Heart left ventricle (tissue), 13 donors: ENCODE measurements at regions not wholly inside any gene's neighbourhood (a gene's known extent, or its start where the extent isn't known, plus 50 kb on each side); places are given as distances from the start of the nearest gene placed in this dataset.

Source experiments
- POLR2A ChIP-seq, 2 donors: fragments of 450-650 bp; IDR thresholded peaks; one replicate each; pipeline ENCODE4 v1.6.1; 2017; ENCODE audit warnings: antibody characterized with exemption in 2 of 2, mild to moderate bottlenecking in 2 of 2, moderate library complexity in 2 of 2
- TF ChIP-seq, protein P1 (sequence below), 12 donors: fragments of 200-600 bp; sonication (generic) in 4 of 12; IDR thresholded peaks; one replicate each; pipeline versions ENCODE4 v1.5.0 to v1.8.0; 2018 to 2022; ENCODE audit warnings: antibody characterized with exemption in 12 of 12, mild to moderate bottlenecking in 5 of 12
- donor health status: ischemic (EF 13 %, LVEDD 7.1; RV severe dilation, severe dysfunction).
- donor health status: DM: no; HTN: yes; CAD: no.
- donor health status: DM: no; HTN: no; CAD: no.
- donor health status: ischemic (EF 25% LVEDD 6.9; RV normal size, moderate dysfunction).
- donor health status: ischemic (EF 25% LVEDD 5.7; RV mildly dilated, moderate dysfunction).
- donor health status: ischemic (EF 35%, LVEDD 5.7; RV mildly dilated, moderate dysfunction).
- donor health status: nonischemic (EF 11% LVEDD 7.7; RV severe dilation, severe dysfunction).
- donor health status: DM: yes; HTN: yes; CAD: no.
- donor health status: PGD.
- donor health status: ischemic (EF 29% LVEDD 5.4; RV normal size, mild dysfunction).
- donor health status: nonischemic (EF 23%, LVEDD 6.1; RV moderate dilation, normal function).

DNA sequence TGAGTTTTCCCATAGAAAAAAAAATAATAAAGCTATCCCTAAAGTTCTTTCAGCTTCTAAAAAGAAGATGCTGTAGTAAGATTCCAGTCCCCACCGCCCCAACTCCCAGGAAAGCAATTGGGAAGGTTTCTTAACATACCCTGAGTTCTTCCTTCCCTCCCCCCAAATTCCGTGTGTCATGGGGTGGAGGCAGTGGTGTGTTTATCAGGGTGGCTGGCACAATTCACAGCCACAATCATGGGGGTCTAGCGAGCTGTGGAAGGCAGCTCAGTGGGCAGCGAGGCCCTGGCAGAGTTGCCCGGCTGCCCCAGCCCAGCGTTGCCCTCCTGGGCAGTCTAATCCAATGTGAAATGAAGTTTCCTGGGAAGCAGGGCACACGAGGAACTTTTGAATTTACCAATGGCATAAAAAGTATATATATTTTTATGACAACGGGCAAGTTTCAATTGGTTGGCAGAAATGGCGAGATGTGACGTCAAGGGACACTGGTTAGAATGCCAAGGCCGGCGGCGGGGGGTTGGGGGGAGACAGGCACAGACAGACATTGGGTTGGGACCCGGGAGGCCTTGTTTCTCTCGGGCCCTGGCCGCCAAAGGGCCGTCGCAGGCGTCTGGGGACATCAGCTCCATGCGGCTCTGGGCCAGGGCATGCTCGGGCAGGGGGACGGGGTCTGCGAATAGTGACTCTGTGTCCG, 80.7 kb upstream of the PPARA start:
- TF ChIP-seq, protein P1, sequence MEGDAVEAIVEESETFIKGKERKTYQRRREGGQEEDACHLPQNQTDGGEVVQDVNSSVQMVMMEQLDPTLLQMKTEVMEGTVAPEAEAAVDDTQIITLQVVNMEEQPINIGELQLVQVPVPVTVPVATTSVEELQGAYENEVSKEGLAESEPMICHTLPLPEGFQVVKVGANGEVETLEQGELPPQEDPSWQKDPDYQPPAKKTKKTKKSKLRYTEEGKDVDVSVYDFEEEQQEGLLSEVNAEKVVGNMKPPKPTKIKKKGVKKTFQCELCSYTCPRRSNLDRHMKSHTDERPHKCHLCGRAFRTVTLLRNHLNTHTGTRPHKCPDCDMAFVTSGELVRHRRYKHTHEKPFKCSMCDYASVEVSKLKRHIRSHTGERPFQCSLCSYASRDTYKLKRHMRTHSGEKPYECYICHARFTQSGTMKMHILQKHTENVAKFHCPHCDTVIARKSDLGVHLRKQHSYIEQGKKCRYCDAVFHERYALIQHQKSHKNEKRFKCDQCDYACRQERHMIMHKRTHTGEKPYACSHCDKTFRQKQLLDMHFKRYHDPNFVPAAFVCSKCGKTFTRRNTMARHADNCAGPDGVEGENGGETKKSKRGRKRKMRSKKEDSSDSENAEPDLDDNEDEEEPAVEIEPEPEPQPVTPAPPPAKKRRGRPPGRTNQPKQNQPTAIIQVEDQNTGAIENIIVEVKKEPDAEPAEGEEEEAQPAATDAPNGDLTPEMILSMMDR (IDR thresholded peaks at IDR 0.05): no peak
- peak in 1 of 2 donors; percentile 79 for TF ChIP-seq POLR2A (IDR thresholded peaks at IDR 0.05)
